ENCODE measurements at regions not wholly inside any gene's neighbourhood (a gene's known extent, or its start where the extent isn't known, plus 50 kb on each side); places are given as distances from the start of the nearest gene placed in this dataset.

DNA sequence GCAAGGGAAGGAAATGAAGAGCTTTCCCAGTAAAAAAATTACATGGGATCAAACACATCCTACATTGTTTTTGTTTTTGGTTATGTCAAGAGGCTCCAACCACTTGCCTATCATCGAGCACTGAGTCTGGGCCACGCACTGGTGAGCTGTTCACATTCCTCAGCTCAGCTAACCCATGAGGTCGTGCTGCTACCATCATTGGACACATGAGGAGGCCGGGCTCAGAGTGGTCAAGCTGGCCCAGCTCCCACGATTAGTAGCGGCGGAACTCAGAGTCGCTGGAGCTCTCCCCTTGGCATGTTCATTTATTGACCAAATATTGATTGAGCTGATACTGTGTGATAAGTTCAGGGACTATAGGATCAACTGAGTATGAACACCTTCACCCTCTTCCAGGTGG lies 164.9 kb downstream of the CDH26 start:
- no peak overlapping the region for H3K27ac ChIP-seq (ENCODE audit: low read depth, low read length)
- no peak overlapping the region for H3K9ac ChIP-seq (ENCODE audit: low read length in 5 of 5)
- no peaks in the 10 kb centered on the region for H3K4me1 ChIP-seq (ENCODE audit: control insufficient read depth in 5 of 5, insufficient read depth in 5 of 5, low read length in 5 of 5)
- peaks cover 0 to 10% (median 4%) of the 10 kb centered on the region in 5 donors for H3K27me3 ChIP-seq (ENCODE audit: control insufficient read depth in 5 of 5, insufficient read depth in 4 of 5, low read length in 5 of 5)
- no peaks in the 10 kb centered on the region for H3K36me3 ChIP-seq (ENCODE audit: control insufficient read depth in 5 of 5, insufficient read depth in 5 of 5, low read length in 5 of 5)
- no peak overlapping the region for H3K4me3 ChIP-seq (ENCODE audit: low read depth in 1 of 5, low read length in 5 of 5)
- no peaks in the 10 kb centered on the region for H3K9me3 ChIP-seq (ENCODE audit: control insufficient read depth in 5 of 5, low read length in 5 of 5)

DNA sequence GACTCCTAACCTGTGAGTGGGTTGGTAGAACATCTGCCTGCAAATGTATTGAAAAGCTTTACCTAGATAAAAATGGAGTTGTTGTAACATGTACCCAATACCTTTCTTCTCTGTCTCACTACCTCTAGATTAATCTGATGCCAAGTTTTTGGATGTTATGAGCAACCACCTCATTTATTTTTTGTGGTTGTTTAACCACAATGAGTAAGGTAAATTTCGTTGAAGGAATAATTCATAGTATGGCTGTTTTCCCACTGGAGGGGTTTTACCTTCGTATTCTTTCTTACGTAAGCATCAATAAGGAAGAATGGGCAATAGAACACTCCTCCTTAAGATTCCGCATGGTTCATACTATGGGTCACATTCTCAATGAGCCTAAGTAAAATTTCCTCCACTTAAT lies 165.4 kb downstream of the CDH26 start:
- Histone ChIP-seq H3K9ac (ENCODE audit: low read length in 5 of 5) (no peak overlapping the region), H3K36me3 (ENCODE audit: control insufficient read depth in 5 of 5, insufficient read depth in 5 of 5, low read length in 5 of 5) (no peaks in the 10 kb centered on the region), H3K9me3 (ENCODE audit: control insufficient read depth in 5 of 5, low read length in 5 of 5) (no peaks in the 10 kb centered on the region), H3K4me1 (ENCODE audit: control insufficient read depth in 5 of 5, insufficient read depth in 5 of 5, low read length in 5 of 5) (no peaks in the 10 kb centered on the region), H3K27ac (ENCODE audit: low read depth, low read length) (no peak overlapping the region), H3K27me3 (ENCODE audit: control insufficient read depth in 5 of 5, insufficient read depth in 4 of 5, low read length in 5 of 5) (peaks cover 0 to 11% (median 4%) of the 10 kb centered on the region in 5 donors), H3K4me3 (ENCODE audit: low read depth in 1 of 5, low read length in 5 of 5) (no peak overlapping the region)

DNA sequence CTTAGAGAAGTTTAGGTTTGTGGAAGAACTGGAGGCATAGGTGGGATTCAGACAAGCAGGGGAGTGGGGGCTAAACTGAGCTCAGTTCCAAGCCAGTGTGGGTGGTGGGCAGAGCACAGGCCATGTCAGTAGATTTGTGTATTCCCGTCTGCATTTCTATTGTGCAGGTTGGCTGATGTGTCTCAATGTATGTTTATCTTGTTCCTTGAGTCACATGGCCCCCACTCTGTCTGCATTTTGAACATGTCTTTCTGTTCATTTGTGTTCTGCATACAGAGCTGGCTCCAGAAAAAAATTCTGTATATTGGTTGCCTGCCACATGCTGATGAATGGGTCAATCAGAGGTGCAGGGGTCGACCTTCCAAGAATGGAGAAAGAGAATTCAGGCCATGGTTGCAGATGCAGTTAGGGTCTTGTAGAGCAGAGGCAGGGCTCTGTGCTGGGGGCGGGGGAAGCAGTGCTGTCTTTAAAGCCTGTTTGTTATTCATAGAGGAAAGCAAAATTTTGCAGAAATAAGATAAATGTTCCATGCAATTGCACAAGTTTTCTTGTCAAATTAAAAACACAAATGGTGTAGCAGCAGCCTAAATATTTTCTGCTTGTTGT lies 166.7 kb downstream of the CDH26 start:
- H3K4me1 ChIP-seq (ENCODE audit: control insufficient read depth in 5 of 5, insufficient read depth in 5 of 5, low read length in 5 of 5): no peaks in the 10 kb centered on the region
- no peak overlapping the region for H3K9ac ChIP-seq (ENCODE audit: low read length in 5 of 5)
- H3K27ac ChIP-seq (ENCODE audit: low read depth, low read length): no peak overlapping the region
- H3K9me3 ChIP-seq (ENCODE audit: control insufficient read depth in 5 of 5, low read length in 5 of 5): no peaks in the 10 kb centered on the region
- no peaks in the 10 kb centered on the region for H3K36me3 ChIP-seq (ENCODE audit: control insufficient read depth in 5 of 5, insufficient read depth in 5 of 5, low read length in 5 of 5)
- H3K4me3 ChIP-seq (ENCODE audit: low read depth in 1 of 5, low read length in 5 of 5): no peak overlapping the region
- peaks cover 0 to 11% (median 4%) of the 10 kb centered on the region in 5 donors for H3K27me3 ChIP-seq (ENCODE audit: control insufficient read depth in 5 of 5, insufficient read depth in 4 of 5, low read length in 5 of 5)

GRCh38 chr20:60125513-60125912 lies 167.3 kb downstream of the CDH26 start:
- no peak overlapping the region for H3K9ac ChIP-seq (ENCODE audit: low read length in 5 of 5)

DNA sequence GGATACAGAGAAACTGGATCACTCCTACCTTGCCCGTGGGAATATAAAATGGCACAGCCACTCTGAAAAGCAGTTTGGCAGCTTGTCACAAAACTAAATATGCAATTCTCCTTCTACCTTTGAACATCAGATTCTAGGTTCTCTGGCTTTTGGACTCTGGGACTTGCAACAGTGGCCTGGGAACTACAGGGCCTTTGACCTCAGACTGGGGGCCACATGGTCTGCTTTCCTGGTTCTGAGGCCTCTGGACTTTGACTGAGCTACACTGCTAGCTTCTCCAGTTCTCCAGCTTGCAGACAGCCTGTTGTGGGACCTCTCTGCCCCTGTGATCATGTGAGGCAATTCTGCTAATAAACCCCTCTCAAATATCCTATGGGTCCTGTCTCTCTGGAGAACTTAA lies 168.8 kb downstream of the CDH26 start:
- no peak overlapping the region for H3K4me3 ChIP-seq (ENCODE audit: low read depth in 1 of 5, low read length in 5 of 5)
- H3K36me3 ChIP-seq (ENCODE audit: control insufficient read depth in 5 of 5, insufficient read depth in 5 of 5, low read length in 5 of 5): no peaks in the 10 kb centered on the region
- H3K27me3 ChIP-seq (ENCODE audit: control insufficient read depth in 5 of 5, insufficient read depth in 4 of 5, low read length in 5 of 5): peaks cover 0 to 11% (median 3%) of the 10 kb centered on the region in 5 donors
- no peaks in the 10 kb centered on the region for H3K4me1 ChIP-seq (ENCODE audit: control insufficient read depth in 5 of 5, insufficient read depth in 5 of 5, low read length in 5 of 5)
- H3K9me3 ChIP-seq (ENCODE audit: control insufficient read depth in 5 of 5, low read length in 5 of 5): no peaks in the 10 kb centered on the region
- no peak overlapping the region for H3K9ac ChIP-seq (ENCODE audit: low read length in 5 of 5)
- H3K27ac ChIP-seq (ENCODE audit: low read depth, low read length): no peak overlapping the region

More at GRCh38 chr20:60125513-60125912, 167.3 kb downstream of the CDH26 start:
- H3K36me3 ChIP-seq (ENCODE audit: control insufficient read depth in 5 of 5, insufficient read depth in 5 of 5, low read length in 5 of 5): no peaks in the 10 kb centered on the region
- H3K4me1 ChIP-seq (ENCODE audit: control insufficient read depth in 5 of 5, insufficient read depth in 5 of 5, low read length in 5 of 5): no peaks in the 10 kb centered on the region
- H3K27ac ChIP-seq (ENCODE audit: low read depth, low read length): no peak overlapping the region
- H3K4me3 ChIP-seq (ENCODE audit: low read depth in 1 of 5, low read length in 5 of 5): no peak overlapping the region
- no peaks in the 10 kb centered on the region for H3K9me3 ChIP-seq (ENCODE audit: control insufficient read depth in 5 of 5, low read length in 5 of 5)
- H3K27me3 ChIP-seq (ENCODE audit: control insufficient read depth in 5 of 5, insufficient read depth in 4 of 5, low read length in 5 of 5): peaks cover 0 to 11% (median 4%) of the 10 kb centered on the region in 5 donors

DNA sequence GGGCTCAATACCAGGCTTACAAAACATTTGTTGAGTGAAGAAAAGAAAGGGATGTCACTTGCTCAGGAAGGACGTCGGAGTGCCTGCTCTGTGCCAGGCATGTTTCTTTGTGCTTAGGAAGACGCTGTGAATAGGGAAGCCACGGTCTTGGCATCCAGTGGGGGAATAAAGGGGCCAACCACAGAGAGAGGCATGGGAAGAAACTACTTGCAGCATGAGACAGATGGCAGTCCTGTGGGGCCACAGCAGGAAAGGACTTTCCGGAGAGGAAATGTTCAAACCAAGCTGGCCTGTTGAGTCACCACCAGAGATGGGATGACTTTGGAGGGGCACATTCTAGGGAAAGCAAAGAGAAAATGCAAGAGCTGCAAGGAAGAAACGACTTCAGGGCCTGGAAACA lies 173.2 kb downstream of the CDH26 start:
- no peaks in the 10 kb centered on the region for H3K9me3 ChIP-seq (ENCODE audit: control insufficient read depth in 5 of 5, low read length in 5 of 5)
- peaks cover 0 to 6% (median 1%) of the 10 kb centered on the region in 5 donors for H3K4me1 ChIP-seq (ENCODE audit: control insufficient read depth in 5 of 5, insufficient read depth in 5 of 5, low read length in 5 of 5)
- no peak overlapping the region for H3K9ac ChIP-seq (ENCODE audit: low read length in 5 of 5)
- no peak overlapping the region for H3K4me3 ChIP-seq (ENCODE audit: low read depth in 1 of 5, low read length in 5 of 5)
- peaks cover 0 to 8% (median 0%) of the 10 kb centered on the region in 5 donors for H3K27me3 ChIP-seq (ENCODE audit: control insufficient read depth in 5 of 5, insufficient read depth in 4 of 5, low read length in 5 of 5)
- no peaks in the 10 kb centered on the region for H3K36me3 ChIP-seq (ENCODE audit: control insufficient read depth in 5 of 5, insufficient read depth in 5 of 5, low read length in 5 of 5)
- no peak overlapping the region for H3K27ac ChIP-seq (ENCODE audit: low read depth, low read length)

- peaks cover 0 to 8% (median 1%) of the 10 kb centered on the region in 5 donors for H3K4me1 ChIP-seq (ENCODE audit: control insufficient read depth in 5 of 5, insufficient read depth in 5 of 5, low read length in 5 of 5)
- H3K9me3 ChIP-seq (ENCODE audit: control insufficient read depth in 5 of 5, low read length in 5 of 5): no peaks in the 10 kb centered on the region
- H3K9ac ChIP-seq (ENCODE audit: low read length in 5 of 5): no peak overlapping the region
- peaks cover 0 to 3% (median 0%) of the 10 kb centered on the region in 5 donors for H3K27me3 ChIP-seq (ENCODE audit: control insufficient read depth in 5 of 5, insufficient read depth in 4 of 5, low read length in 5 of 5)
- H3K27ac ChIP-seq (ENCODE audit: low read depth, low read length): no peak overlapping the region
- no peaks in the 10 kb centered on the region for H3K36me3 ChIP-seq (ENCODE audit: control insufficient read depth in 5 of 5, insufficient read depth in 5 of 5, low read length in 5 of 5)
- H3K4me3 ChIP-seq (ENCODE audit: low read depth in 1 of 5, low read length in 5 of 5): no peak overlapping the region
These were observed 174.1 kb downstream of the CDH26 start for GRCh38 chr20:60132162-60132826.

- Histone ChIP-seq H3K4me1 (ENCODE audit: control insufficient read depth in 5 of 5, insufficient read depth in 5 of 5, low read length in 5 of 5) (peaks cover 0 to 13% (median 1%) of the 10 kb centered on the region in 5 donors), H3K9me3 (ENCODE audit: control insufficient read depth in 5 of 5, low read length in 5 of 5) (no peaks in the 10 kb centered on the region), H3K4me3 (ENCODE audit: low read depth in 1 of 5, low read length in 5 of 5) (no peak overlapping the region), H3K36me3 (ENCODE audit: control insufficient read depth in 5 of 5, insufficient read depth in 5 of 5, low read length in 5 of 5) (no peaks in the 10 kb centered on the region), H3K9ac (ENCODE audit: low read length in 5 of 5) (no peak overlapping the region), H3K27ac (ENCODE audit: low read depth, low read length) (no peak overlapping the region), H3K27me3 (ENCODE audit: control insufficient read depth in 5 of 5, insufficient read depth in 4 of 5, low read length in 5 of 5) (peaks cover 0 to 2% (median 0%) of the 10 kb centered on the region in 5 donors)
These were observed 174.8 kb downstream of the CDH26 start for GRCh38 chr20:60132827-60133670.

GRCh38 chr20:60135276-60135675 lies 177.1 kb downstream of the CDH26 start:
- H3K4me3 ChIP-seq (ENCODE audit: low read depth in 1 of 5, low read length in 5 of 5): no peak overlapping the region
- no peaks in the 10 kb centered on the region for H3K36me3 ChIP-seq (ENCODE audit: control insufficient read depth in 5 of 5, insufficient read depth in 5 of 5, low read length in 5 of 5)
- H3K9me3 ChIP-seq (ENCODE audit: control insufficient read depth in 5 of 5, low read length in 5 of 5): no peaks in the 10 kb centered on the region
- H3K27me3 ChIP-seq (ENCODE audit: control insufficient read depth in 5 of 5, insufficient read depth in 4 of 5, low read length in 5 of 5): peaks cover 0 to 3% (median 0%) of the 10 kb centered on the region in 5 donors
- H3K4me1 ChIP-seq (ENCODE audit: control insufficient read depth in 5 of 5, insufficient read depth in 5 of 5, low read length in 5 of 5): peaks cover 1 to 25% (median 11%) of the 10 kb centered on the region in 5 donors
- no peak overlapping the region for H3K27ac ChIP-seq (ENCODE audit: low read depth, low read length)
- H3K9ac ChIP-seq (ENCODE audit: low read length in 5 of 5): no peak overlapping the region
